ENCODE measurements at regions not wholly inside any gene's neighbourhood (a gene's known extent, or its start where the extent isn't known, plus 50 kb on each side); places are given as distances from the start of the nearest gene placed in this dataset.

DNA sequence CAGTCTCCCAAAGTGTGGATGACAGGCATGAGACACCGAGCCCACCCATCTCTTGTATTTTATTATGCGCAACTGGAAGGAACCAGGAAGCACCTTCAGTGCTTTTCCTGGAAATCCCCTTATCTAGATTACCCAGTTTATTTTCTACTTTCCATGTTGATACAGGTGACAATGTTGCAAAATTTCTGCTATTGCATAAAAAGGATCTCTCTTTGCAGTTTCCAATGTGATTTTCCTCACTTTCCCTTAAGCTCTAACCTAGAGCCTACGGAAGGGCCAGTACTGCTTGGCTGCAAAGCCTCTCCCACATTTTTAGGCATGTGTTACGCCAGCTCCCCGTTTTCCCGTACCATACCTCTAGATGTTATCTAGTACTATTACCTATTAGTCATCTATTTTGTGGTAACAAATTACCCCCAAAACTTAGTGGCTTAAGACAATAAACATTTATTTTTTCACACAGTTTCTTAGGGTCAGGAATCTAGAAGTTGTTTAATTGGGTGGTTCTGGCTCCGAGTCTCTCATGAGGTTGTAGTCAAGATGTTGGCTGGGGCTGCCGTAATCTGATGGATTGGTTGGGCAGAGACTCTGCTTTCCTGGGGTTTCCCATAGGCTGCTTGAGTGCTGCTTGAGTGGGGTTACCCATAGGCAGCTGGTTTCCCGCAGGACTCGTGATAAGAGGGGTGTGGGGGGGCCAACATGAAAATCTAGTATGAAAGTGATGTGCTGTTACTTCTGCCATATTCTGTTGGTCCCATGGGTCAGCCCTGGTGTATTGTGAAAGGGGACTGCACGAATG is 131.5 kb upstream of the HNRNPU start:
- no peak for DNase-seq (ENCODE audit: low read depth, low spot score)
- H3K9ac ChIP-seq (ENCODE audit: insufficient read length, low read depth) = no peak overlapping the region
- H3K36me3 ChIP-seq (ENCODE audit: insufficient read depth, insufficient read length, low read length) = no peaks in the 10 kb centered on the region
- TF ChIP-seq YY1 (IDR thresholded peaks at IDR 0.05; ENCODE audit: insufficient read depth, insufficient read length) (no peak), SUZ12 (IDR thresholded peaks at IDR 0.05; ENCODE audit: extremely low read depth, insufficient read depth, insufficient read length) (no peak)
- no peaks in the 10 kb centered on the region for H3K4me1 ChIP-seq (ENCODE audit: insufficient read depth, insufficient read length)
- H3K27me3 ChIP-seq (ENCODE audit: insufficient read depth, insufficient read length) = no peaks in the 10 kb centered on the region
- H3K9me3 ChIP-seq (ENCODE audit: insufficient read depth, low read length) = peaks cover 6% of the 10 kb centered on the region; the same call in 1 of the 2 replicates
- no peak overlapping the region for H3K4me3 ChIP-seq (ENCODE audit: insufficient read length, low read depth)

DNA sequence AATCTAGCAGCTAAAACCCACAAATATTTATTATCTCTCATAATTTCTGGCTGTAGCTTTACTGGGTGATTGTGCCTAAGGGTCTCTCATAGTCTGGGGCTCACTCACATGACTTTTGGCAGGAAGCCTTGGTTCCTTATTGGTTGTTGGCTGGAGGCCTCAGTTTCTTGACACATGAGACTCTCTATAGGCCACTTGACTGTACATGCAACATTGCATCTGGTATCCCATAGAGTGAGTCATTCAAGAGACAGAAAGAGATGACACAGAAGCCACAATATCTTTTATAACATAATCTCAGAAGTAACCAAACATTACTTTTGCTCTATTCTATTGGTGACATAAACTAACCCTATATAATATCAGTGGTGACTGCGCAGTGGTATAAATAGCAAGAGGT is 128.5 kb upstream of the HNRNPU start:
- no peaks in the 10 kb centered on the region for H3K27me3 ChIP-seq (ENCODE audit: insufficient read depth, insufficient read length)
- H3K4me3 ChIP-seq (ENCODE audit: insufficient read length, low read depth) = no peak overlapping the region
- H3K36me3 ChIP-seq (ENCODE audit: insufficient read depth, insufficient read length, low read length) = no peaks in the 10 kb centered on the region
- TF ChIP-seq SUZ12 (IDR thresholded peaks at IDR 0.05; ENCODE audit: extremely low read depth, insufficient read depth, insufficient read length) (no peak), ZNF274 (IDR thresholded peaks at IDR 0.05; ENCODE audit: low read depth, low read length) (no peak), YY1 (IDR thresholded peaks at IDR 0.05; ENCODE audit: insufficient read depth, insufficient read length) (no peak)
- no peak for DNase-seq (ENCODE audit: low read depth, low spot score)
- H3K9me3 ChIP-seq (ENCODE audit: insufficient read depth, low read length) = peaks cover 9% of the 10 kb centered on the region; the same call in 1 of the 2 replicates
- no peaks in the 10 kb centered on the region for H3K4me1 ChIP-seq (ENCODE audit: insufficient read depth, insufficient read length)
- no peak overlapping the region for H3K9ac ChIP-seq (ENCODE audit: insufficient read length, low read depth)

DNA sequence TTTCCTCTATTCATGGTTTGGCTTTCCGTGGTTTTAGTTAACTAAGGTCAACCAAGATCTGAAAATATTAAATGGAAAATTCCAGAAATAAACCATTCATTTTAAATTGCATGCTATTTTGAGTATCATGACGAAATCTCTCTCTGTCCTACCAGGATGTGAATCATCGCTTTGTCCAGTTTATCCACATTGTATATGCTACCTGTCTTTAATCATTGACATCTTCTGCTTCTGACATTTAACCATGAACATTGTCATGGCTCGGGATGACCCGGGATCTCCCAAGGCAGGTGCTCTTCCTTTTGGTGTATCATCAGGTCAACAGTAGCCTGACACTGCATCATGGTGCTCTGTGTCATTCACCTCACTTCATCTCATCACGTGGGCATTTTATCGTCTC is 125.5 kb upstream of the HNRNPU start:
- H3K4me1 ChIP-seq (ENCODE audit: insufficient read depth, insufficient read length) = no peaks in the 10 kb centered on the region
- TF ChIP-seq SUZ12 (IDR thresholded peaks at IDR 0.05; ENCODE audit: extremely low read depth, insufficient read depth, insufficient read length) (no peak), YY1 (IDR thresholded peaks at IDR 0.05; ENCODE audit: insufficient read depth, insufficient read length) (no peak), ZNF274 (IDR thresholded peaks at IDR 0.05; ENCODE audit: low read depth, low read length) (no peak)
- no peak overlapping the region for H3K9ac ChIP-seq (ENCODE audit: insufficient read length, low read depth)
- no peak for DNase-seq (ENCODE audit: low read depth, low spot score)
- H3K4me3 ChIP-seq (ENCODE audit: insufficient read length, low read depth) = no peak overlapping the region
- no peaks in the 10 kb centered on the region for H3K27me3 ChIP-seq (ENCODE audit: insufficient read depth, insufficient read length)
- H3K36me3 ChIP-seq (ENCODE audit: insufficient read depth, insufficient read length, low read length) = no peaks in the 10 kb centered on the region
- H3K9me3 ChIP-seq (ENCODE audit: insufficient read depth, low read length) = peaks cover 9% of the 10 kb centered on the region; the same call in 1 of the 2 replicates

DNA sequence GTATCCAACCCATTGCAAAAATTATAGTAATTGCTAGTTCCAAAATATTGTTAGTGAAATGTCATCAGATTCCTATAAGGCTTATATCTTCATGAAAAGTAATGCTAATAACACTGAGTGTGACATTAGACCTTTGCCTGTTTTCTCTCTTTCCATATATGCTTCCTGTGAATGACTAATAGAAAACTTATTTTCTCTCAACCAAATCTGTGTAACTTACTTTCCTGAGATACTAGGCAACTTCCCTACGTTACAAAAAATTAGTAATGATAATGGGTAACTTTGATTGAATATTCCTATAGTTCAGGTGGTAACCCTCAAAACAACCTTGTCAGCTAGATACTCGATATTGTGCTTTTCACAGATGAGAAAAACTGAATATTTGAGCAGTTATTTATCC is 124.2 kb upstream of the HNRNPU start:
- H3K9me3 ChIP-seq (ENCODE audit: insufficient read depth, low read length) = peaks cover 9% of the 10 kb centered on the region; the same call in 1 of the 2 replicates
- H3K36me3 ChIP-seq (ENCODE audit: insufficient read depth, insufficient read length, low read length) = no peaks in the 10 kb centered on the region
- H3K4me1 ChIP-seq (ENCODE audit: insufficient read depth, insufficient read length) = no peaks in the 10 kb centered on the region
- no peak for TF ChIP-seq ZNF274 (IDR thresholded peaks at IDR 0.05; ENCODE audit: low read depth, low read length)
- H3K27me3 ChIP-seq (ENCODE audit: insufficient read depth, insufficient read length) = no peaks in the 10 kb centered on the region
- H3K4me3 ChIP-seq (ENCODE audit: insufficient read length, low read depth) = no peak overlapping the region
- no peak overlapping the region for H3K9ac ChIP-seq (ENCODE audit: insufficient read length, low read depth)
- DNase-seq (ENCODE audit: low read depth, low spot score) = no peak

DNA sequence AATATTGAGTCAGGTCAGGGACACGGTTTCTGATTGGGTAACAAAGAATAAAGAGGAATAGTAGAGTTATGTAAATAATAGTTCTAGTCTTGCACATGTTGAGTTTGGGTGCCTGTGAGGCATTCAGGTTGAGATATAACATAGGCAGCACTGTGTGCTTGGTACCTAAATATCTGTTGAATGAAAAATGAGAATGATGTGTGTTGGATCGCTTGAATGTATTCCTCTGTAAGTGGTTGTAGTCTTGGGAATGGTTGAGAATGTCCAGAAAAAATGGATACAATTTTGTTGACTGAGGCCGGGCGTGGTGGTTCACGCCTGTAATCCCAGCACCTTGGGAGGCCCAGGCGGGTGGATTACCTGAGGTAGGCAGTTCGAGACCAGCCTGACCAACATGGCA is 116.3 kb upstream of the HNRNPU start:
- H3K27me3 ChIP-seq (ENCODE audit: insufficient read depth, insufficient read length) = no peaks in the 10 kb centered on the region
- DNase-seq (ENCODE audit: low read depth, low spot score) = no peak
- no peak overlapping the region for H3K9ac ChIP-seq (ENCODE audit: insufficient read length, low read depth)
- no peaks in the 10 kb centered on the region for H3K9me3 ChIP-seq (ENCODE audit: insufficient read depth, low read length)
- TF ChIP-seq ZNF274 (IDR thresholded peaks at IDR 0.05; ENCODE audit: low read depth, low read length) (no peak), SUZ12 (IDR thresholded peaks at IDR 0.05; ENCODE audit: extremely low read depth, insufficient read depth, insufficient read length) (no peak), YY1 (IDR thresholded peaks at IDR 0.05; ENCODE audit: insufficient read depth, insufficient read length) (no peak)
- H3K4me3 ChIP-seq (ENCODE audit: insufficient read length, low read depth) = no peak overlapping the region
- no peaks in the 10 kb centered on the region for H3K36me3 ChIP-seq (ENCODE audit: insufficient read depth, insufficient read length, low read length)
- no peaks in the 10 kb centered on the region for H3K4me1 ChIP-seq (ENCODE audit: insufficient read depth, insufficient read length)

DNA sequence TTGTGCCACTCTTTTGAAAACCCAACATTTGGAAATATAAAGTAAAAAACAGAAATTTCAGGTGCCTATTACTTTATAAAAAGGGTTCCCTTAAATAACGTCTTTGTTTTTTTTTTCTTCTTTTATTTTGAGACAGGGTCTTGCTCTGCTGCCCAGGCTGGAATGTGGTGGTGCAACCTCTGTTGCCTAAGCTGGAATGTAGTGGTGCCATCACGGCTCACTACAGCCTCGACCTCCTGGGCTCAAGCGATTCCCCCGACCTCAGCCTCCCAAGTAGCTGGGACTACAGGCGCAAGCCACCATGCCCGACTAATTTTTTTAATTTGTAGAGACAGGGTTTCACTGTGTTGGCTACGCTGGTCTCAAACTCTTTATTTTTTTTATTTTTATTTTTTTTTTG is 110.2 kb upstream of the HNRNPU start:
- Histone ChIP-seq H3K9ac (ENCODE audit: insufficient read length, low read depth) (no peak overlapping the region), H3K27me3 (ENCODE audit: insufficient read depth, insufficient read length) (no peaks in the 10 kb centered on the region), H3K4me3 (ENCODE audit: insufficient read length, low read depth) (no peak overlapping the region), H3K4me1 (ENCODE audit: insufficient read depth, insufficient read length) (no peaks in the 10 kb centered on the region), H3K36me3 (ENCODE audit: insufficient read depth, insufficient read length, low read length) (no peaks in the 10 kb centered on the region), H3K9me3 (ENCODE audit: insufficient read depth, low read length) (no peaks in the 10 kb centered on the region)
- TF ChIP-seq YY1 (IDR thresholded peaks at IDR 0.05; ENCODE audit: insufficient read depth, insufficient read length) = no peak
- no peak for TF ChIP-seq ZNF274 (IDR thresholded peaks at IDR 0.05; ENCODE audit: low read depth, low read length)
- TF ChIP-seq SUZ12 (IDR thresholded peaks at IDR 0.05; ENCODE audit: extremely low read depth, insufficient read depth, insufficient read length) = no peak
- no peak for DNase-seq (ENCODE audit: low read depth, low spot score)

DNA sequence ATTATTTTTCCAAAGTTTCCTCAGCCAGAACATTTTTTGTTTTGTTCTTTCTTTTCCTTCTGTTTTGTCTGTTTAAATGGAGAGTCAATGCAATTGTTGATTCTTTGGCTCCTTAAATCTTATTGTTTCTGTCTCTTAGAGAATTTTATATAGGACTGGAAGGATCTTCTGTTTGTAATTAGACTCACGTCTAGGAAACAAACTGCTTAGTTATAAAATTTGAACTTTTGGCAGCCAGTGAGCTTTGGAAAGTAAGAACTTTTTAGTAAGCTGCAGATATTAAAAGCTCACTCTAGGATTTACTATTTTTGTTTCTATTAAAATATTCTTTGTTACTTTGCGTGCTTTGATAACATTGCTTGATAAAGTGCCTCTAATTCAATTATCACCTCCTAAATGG is 109.8 kb upstream of the HNRNPU start:
- H3K27me3 ChIP-seq (ENCODE audit: insufficient read depth, insufficient read length) = no peaks in the 10 kb centered on the region

More for the DNA sequence above, 109.8 kb upstream of the HNRNPU start:
- H3K9ac ChIP-seq (ENCODE audit: insufficient read length, low read depth) = no peak overlapping the region
- TF ChIP-seq YY1 (IDR thresholded peaks at IDR 0.05; ENCODE audit: insufficient read depth, insufficient read length) (no peak), SUZ12 (IDR thresholded peaks at IDR 0.05; ENCODE audit: extremely low read depth, insufficient read depth, insufficient read length) (no peak), ZNF274 (IDR thresholded peaks at IDR 0.05; ENCODE audit: low read depth, low read length) (no peak)
- no peaks in the 10 kb centered on the region for H3K4me1 ChIP-seq (ENCODE audit: insufficient read depth, insufficient read length)
- H3K36me3 ChIP-seq (ENCODE audit: insufficient read depth, insufficient read length, low read length) = no peaks in the 10 kb centered on the region
- H3K9me3 ChIP-seq (ENCODE audit: insufficient read depth, low read length) = no peaks in the 10 kb centered on the region
- no peak for DNase-seq (ENCODE audit: low read depth, low spot score)
- H3K4me3 ChIP-seq (ENCODE audit: insufficient read length, low read depth) = no peak overlapping the region
